OCI-LY3 (cell line): ENCODE measurements at regions not wholly inside any gene's neighbourhood (a gene's known extent, or its start where the extent isn't known, plus 50 kb on each side); places are given as distances from the start of the nearest gene placed in this dataset.

Experiments
- EZH2phosphoT487 ChIP-seq: fragments of 200-600 bp; shearing (Covaris generic); IDR thresholded peaks from 2 replicates; pipeline ENCODE4 v1.6.1; 2018; ENCODE audit warnings: antibody characterized with exemption, mixed run types, low read depth
- TF ChIP-seq, protein P1 (sequence below): fragments of 200-600, 300-600 bp; sonication (generic); IDR thresholded peaks from 2 replicates; pipeline ENCODE4 v1.5.1; 2014; ENCODE audit warnings: antibody characterized with exemption, low read length, low read depth

DNA sequence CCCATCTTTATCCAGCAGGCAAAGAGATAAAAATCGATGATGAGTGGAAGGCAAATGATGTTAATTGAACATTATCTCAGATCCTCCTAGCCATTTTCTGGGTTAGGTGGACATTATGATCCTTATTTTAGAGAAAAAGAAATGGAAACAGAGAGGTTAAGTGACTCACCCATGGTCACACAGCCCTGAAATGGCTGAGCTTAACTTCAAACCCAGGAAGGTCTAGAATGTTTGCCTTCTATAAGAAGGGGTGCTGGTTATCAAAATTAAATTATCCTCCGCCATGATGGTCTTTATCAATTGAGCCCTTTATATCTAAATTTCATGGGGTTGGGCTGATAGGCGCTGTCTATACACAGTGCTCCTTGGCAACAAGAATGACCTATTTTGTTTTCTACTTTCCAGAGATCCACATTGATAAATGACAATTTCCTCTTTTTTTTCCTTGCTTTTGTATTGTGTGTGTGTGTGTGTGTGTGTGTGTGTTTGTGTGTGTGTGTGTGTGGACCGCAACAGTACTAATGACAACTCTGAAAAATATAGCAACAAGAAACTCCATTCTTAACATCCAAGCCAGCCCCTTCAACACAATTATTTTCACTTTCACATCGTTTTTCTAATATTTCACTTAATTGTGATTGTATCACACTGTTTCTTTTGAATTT is 571.9 kb downstream of the VRK1 start:
- TF ChIP-seq, protein P1, sequence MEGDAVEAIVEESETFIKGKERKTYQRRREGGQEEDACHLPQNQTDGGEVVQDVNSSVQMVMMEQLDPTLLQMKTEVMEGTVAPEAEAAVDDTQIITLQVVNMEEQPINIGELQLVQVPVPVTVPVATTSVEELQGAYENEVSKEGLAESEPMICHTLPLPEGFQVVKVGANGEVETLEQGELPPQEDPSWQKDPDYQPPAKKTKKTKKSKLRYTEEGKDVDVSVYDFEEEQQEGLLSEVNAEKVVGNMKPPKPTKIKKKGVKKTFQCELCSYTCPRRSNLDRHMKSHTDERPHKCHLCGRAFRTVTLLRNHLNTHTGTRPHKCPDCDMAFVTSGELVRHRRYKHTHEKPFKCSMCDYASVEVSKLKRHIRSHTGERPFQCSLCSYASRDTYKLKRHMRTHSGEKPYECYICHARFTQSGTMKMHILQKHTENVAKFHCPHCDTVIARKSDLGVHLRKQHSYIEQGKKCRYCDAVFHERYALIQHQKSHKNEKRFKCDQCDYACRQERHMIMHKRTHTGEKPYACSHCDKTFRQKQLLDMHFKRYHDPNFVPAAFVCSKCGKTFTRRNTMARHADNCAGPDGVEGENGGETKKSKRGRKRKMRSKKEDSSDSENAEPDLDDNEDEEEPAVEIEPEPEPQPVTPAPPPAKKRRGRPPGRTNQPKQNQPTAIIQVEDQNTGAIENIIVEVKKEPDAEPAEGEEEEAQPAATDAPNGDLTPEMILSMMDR = no peak
- no peak for TF ChIP-seq EZH2phosphoT487
